Lung (tissue), 11 donors: ENCODE measurements at regions not wholly inside any gene's neighbourhood (a gene's known extent, or its start where the extent isn't known, plus 50 kb on each side); places are given as distances from the start of the nearest gene placed in this dataset.

Experiments
- ATAC-seq: fragments of 200-7000 bp; cut with Tn5 transposase; one replicate; pipeline ENCODE4 v1.9.1; 2020; ENCODE audit warnings: moderate number of reproducible peaks; ENCODE audit not compliant: insufficient read depth, low FRiP score
- DNase-seq, 3 donors: peaks; one replicate each; pipeline ENCODE4 v3.0.0-alpha.2; 2013 to 2017
- H3K27ac ChIP-seq, 2 donors: one replicate each; pipeline ENCODE4 v1.5.1; 2013; ENCODE audit warnings: mild to moderate bottlenecking in 2 of 2, moderate library complexity in 2 of 2, control low read depth in 1 of 2, inconsistent platforms in 1 of 2, low read depth in 1 of 2, low read length in 1 of 2
- H3K27me3 ChIP-seq, 3 donors: one replicate each; pipeline ENCODE4 v1.5.1; 2013; ENCODE audit warnings: low read length in 2 of 3; ENCODE audit not compliant: control insufficient read depth in 3 of 3, insufficient read depth in 3 of 3
- H3K36me3 ChIP-seq, 4 donors: one replicate each; pipeline ENCODE4 v1.5.1; 2013; ENCODE audit warnings: low read length in 4 of 4, mild to moderate bottlenecking in 1 of 4, moderate library complexity in 1 of 4; ENCODE audit not compliant: control insufficient read depth in 4 of 4, insufficient read depth in 4 of 4
- H3K4me1 ChIP-seq, 5 donors: one replicate each; pipeline ENCODE4 v1.5.1; 2013; ENCODE audit warnings: low read length in 5 of 5, mild to moderate bottlenecking in 2 of 5, moderate library complexity in 1 of 5; ENCODE audit not compliant: control insufficient read depth in 5 of 5, insufficient read depth in 5 of 5
- H3K4me3 ChIP-seq: one replicate; pipeline ENCODE4 v1.5.1; 2013; ENCODE audit warnings: mild to moderate bottlenecking, control low read depth, moderate library complexity
- H3K9ac ChIP-seq, 2 donors: one replicate each; pipeline ENCODE4 v1.5.1; 2013; ENCODE audit warnings: low read length in 2 of 2, control low read depth in 1 of 2; ENCODE audit not compliant: insufficient read depth in 1 of 2
- H3K9me3 ChIP-seq, 4 donors: one replicate each; pipeline ENCODE4 v1.5.1; 2013; ENCODE audit warnings: low read length in 3 of 4, mild to moderate bottlenecking in 1 of 4, moderate library complexity in 1 of 4; ENCODE audit not compliant: control insufficient read depth in 4 of 4, insufficient read depth in 3 of 4
- CTCF ChIP-seq: IDR thresholded peaks from 2 replicates; pipeline ENCODE4 v1.5.1; 2012; ENCODE audit warnings: mild to moderate bottlenecking; ENCODE audit errors: control extremely low read depth, extremely low read depth
- WGBS, 2 donors: extraction: QIAGEN DNeasy Blood & Tissue Kit; methylation state at CpG; one replicate each; pipeline ENCODE4 v1.1.7; 2013; 5-methylcytosine and 5-hydroxymethylcytosine counted together
- donor health status: control.
- donor health status: control.
- donor health status: Bipolar disorder and iron deficiency.
- donor health status: healthy.
- donor health status: DM: yes; HTN: yes; CAD: no.

DNA sequence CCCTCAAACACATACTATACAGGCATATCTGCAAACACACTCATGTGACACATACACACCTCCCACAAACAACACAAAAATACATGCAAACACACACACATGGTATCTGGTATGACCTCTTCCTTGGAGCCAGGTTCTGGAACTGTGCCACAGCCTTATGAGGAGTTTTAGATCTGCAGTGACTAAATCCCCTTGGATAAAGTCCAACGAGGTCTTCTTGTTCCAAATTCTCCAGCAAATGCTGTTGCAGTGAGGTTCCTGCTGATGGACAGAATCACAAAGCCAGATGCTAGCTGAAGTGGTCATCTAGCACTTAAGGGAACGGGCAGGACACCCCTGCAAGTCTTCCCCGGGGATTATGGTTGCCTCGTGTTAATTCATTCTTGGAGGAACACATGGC is 54.5 kb upstream of the DAPL1 start:
- Histone ChIP-seq H3K4me3 (no peak overlapping the region), H3K9me3 (peaks cover 0 to 3% (median 0%) of the 10 kb centered on the region in 4 donors), H3K27ac (no peak overlapping the region), H3K27me3 (no peaks in the 10 kb centered on the region), H3K36me3 (no peaks in the 10 kb centered on the region), H3K9ac (no peak overlapping the region), H3K4me1 (peaks cover 3 to 55% (median 14%) of the 10 kb centered on the region in 5 donors)
- WGBS, 2 donors = 75 to 87% methylated on average over 4 of the region's 4 CpGs
- no peak for ATAC-seq
- DNase-seq = peak; percentile 81 to 95 (median 93)
- TF ChIP-seq CTCF = no peak

GRCh38 chr2:158741625-158742024 is 53.5 kb upstream of the DAPL1 start:
- H3K27ac ChIP-seq = no peak overlapping the region
- H3K36me3 ChIP-seq = no peaks in the 10 kb centered on the region
- H3K4me3 ChIP-seq = no peak overlapping the region
- no peaks in the 10 kb centered on the region for H3K27me3 ChIP-seq
- H3K9ac ChIP-seq = no peak overlapping the region
- ATAC-seq (no peak), DNase-seq (no peak)
- H3K4me1 ChIP-seq = peaks cover 3 to 55% (median 14%) of the 10 kb centered on the region in 5 donors
- peaks cover 0 to 3% (median 0%) of the 10 kb centered on the region in 4 donors for H3K9me3 ChIP-seq
- 81 to 95% methylated on average over 8 of the region's 8 CpGs for WGBS, 2 donors
- TF ChIP-seq CTCF = no peak

DNA sequence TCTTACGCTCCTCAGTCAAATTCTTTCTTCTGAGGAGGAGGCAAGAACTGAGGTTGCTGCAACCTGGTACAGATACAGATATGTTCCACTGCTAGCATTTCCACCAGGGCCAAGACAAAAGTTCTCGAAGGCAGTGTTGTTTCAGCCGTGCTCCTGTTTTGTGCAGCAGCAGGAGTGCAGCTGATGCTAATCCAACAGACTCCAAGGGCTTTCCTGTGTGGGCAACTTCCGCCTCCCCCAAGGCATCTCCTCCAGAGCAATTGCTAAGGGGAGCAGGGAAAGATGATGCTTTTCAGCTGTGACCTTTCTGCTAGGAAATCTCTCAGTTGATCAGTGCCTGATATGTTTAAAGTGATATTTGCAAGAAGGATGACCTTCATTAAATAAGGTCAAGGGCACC is 52.6 kb upstream of the DAPL1 start:
- Histone ChIP-seq H3K36me3 (no peaks in the 10 kb centered on the region), H3K4me1 (peaks cover 3 to 51% (median 14%) of the 10 kb centered on the region in 5 donors), H3K9me3 (peaks cover 0 to 3% (median 0%) of the 10 kb centered on the region in 4 donors), H3K4me3 (no peak overlapping the region), H3K9ac (no peak overlapping the region), H3K27ac (no peak overlapping the region), H3K27me3 (no peaks in the 10 kb centered on the region)
- no peak for DNase-seq
- 87 to 92% methylated on average over 4 of the region's 4 CpGs for WGBS, 2 donors
- no peak for TF ChIP-seq CTCF
- no peak for ATAC-seq

GRCh38 chr2:158743466-158743865 is 51.7 kb upstream of the DAPL1 start:
- H3K27ac ChIP-seq = no peak overlapping the region
- 79 to 90% methylated on average over 4 of the region's 4 CpGs for WGBS, 2 donors
- TF ChIP-seq CTCF = no peak

More at GRCh38 chr2:158743466-158743865, 51.7 kb upstream of the DAPL1 start:
- Histone ChIP-seq H3K9ac (no peak overlapping the region), H3K9me3 (peaks cover 0 to 3% (median 0%) of the 10 kb centered on the region in 4 donors), H3K4me1 (peaks cover 3 to 47% (median 14%) of the 10 kb centered on the region in 5 donors), H3K4me3 (no peak overlapping the region), H3K36me3 (no peaks in the 10 kb centered on the region), H3K27me3 (no peaks in the 10 kb centered on the region)
- ATAC-seq (no peak), DNase-seq (no peak)
